Sciatic nerve (tissue), 2 donors: ENCODE measurements at regions not wholly inside any gene's neighbourhood (a gene's known extent, or its start where the extent isn't known, plus 50 kb on each side); places are given as distances from the start of the nearest gene placed in this dataset.
"Not testable (repeated sequence)": the region's sequence is repeated elsewhere in the genome, so short reads cannot be mapped to it uniquely, and the experiment has no call there.

Source experiments
- ATAC-seq: fragments of 200-7000 bp; cut with Tn5 transposase; one replicate; pipeline ENCODE4 v1.9.1; 2020; ENCODE audit warnings: mild to moderate bottlenecking, moderate library complexity
- DNase-seq: peaks from one replicate; pipeline ENCODE4 v3.0.0-alpha.2; 2020; ENCODE audit warnings: low spot score
- intact Hi-C: fragments of 100-400 bp; cut with DNase I; formaldehyde crosslinking; loops from one replicate; pipeline ENCODE4 v1.14.2; 2022
- donor health status: DM: no; HTN: no; CAD: no.
- donor health status: DM: no; HTN: no; CAD: no.

- ATAC-seq, DNase-seq, intact Hi-C loops: not testable (repeated sequence)
Observed at GRCh38 chr7:65260673-65261072, 113.0 kb upstream of the ZNF92 start.

- ATAC-seq, DNase-seq, intact Hi-C loops: not testable (repeated sequence)
Observed at GRCh38 chr7:65259864-65260525, 113.7 kb upstream of the ZNF92 start.

- intact Hi-C loops = no loop called here
- DNase-seq = no peak
- ATAC-seq = no peak
Observed at GRCh38 chr7:65254061-65254460, 119.6 kb upstream of the ZNF92 start.

- DNase-seq (peak; percentile 59), ATAC-seq (peak; percentile 85)
- intact Hi-C loops = no loop called here
Observed at GRCh38 chr7:65251851-65252620, 121.6 kb upstream of the ZNF92 start.

- intact Hi-C loops = no loop called here
- ATAC-seq = no peak
- peak; percentile 40 for DNase-seq
Observed at GRCh38 chr7:65250697-65251395, 122.8 kb upstream of the ZNF92 start.

- intact Hi-C loops = no loop called here
- DNase-seq (no peak), ATAC-seq (no peak)
Observed at GRCh38 chr7:65250216-65250615, 123.4 kb upstream of the ZNF92 start.

GRCh38 chr7:65247491-65247890, 126.2 kb upstream of the ZNF92 start:
- intact Hi-C loops = no loop called here
- ATAC-seq (no peak), DNase-seq (peak; percentile 12)

GRCh38 chr7:65239707-65240352, 133.8 kb upstream of the ZNF92 start:
- intact Hi-C loops = no loop called here

GRCh38 chr7:65239324-65239706, 134.3 kb upstream of the ZNF92 start:
- intact Hi-C loops = no loop called here
- ATAC-seq = no peak
- DNase-seq = no peak

More at GRCh38 chr7:65239707-65240352, 133.8 kb upstream of the ZNF92 start:
- DNase-seq = peak; percentile 62
- ATAC-seq = peak; percentile 66

- DNase-seq = no peak
- intact Hi-C loops = no loop called here
- ATAC-seq = peak; percentile 30
Observed at GRCh38 chr7:65238785-65239184, 134.9 kb upstream of the ZNF92 start.

- ATAC-seq (no peak), DNase-seq (no peak)
- intact Hi-C loops = no loop called here
Observed at GRCh38 chr7:65235586-65235985, 138.1 kb upstream of the ZNF92 start.

- no peak for ATAC-seq
- DNase-seq = no peak
- intact Hi-C loops = no loop called here
Observed at GRCh38 chr7:65233409-65234034, 140.1 kb upstream of the ZNF92 start.

GRCh38 chr7:65230231-65230630, 143.4 kb upstream of the ZNF92 start:
- ATAC-seq = no peak
- no peak for DNase-seq
- intact Hi-C loops = no loop called here

- intact Hi-C loops = no loop called here
- ATAC-seq (no peak), DNase-seq (no peak)
Observed at GRCh38 chr7:65225422-65226006, 148.1 kb upstream of the ZNF92 start.

- DNase-seq (no peak), ATAC-seq (no peak)
- intact Hi-C loops = no loop called here
Observed at GRCh38 chr7:65222655-65223054, 151.0 kb upstream of the ZNF92 start.

- intact Hi-C loops = no loop called here
- DNase-seq = no peak
- no peak for ATAC-seq
Observed at GRCh38 chr7:65221683-65222082, 152.0 kb upstream of the ZNF92 start.

- intact Hi-C loops = no loop called here
- no peak for DNase-seq
- no peak for ATAC-seq
Observed at GRCh38 chr7:65219623-65220022, 154.0 kb upstream of the ZNF92 start.

- DNase-seq = no peak
- intact Hi-C loops = no loop called here
- ATAC-seq = no peak
Observed at GRCh38 chr7:65216469-65216868, 157.2 kb upstream of the ZNF92 start.

- intact Hi-C loops, ATAC-seq: not testable (repeated sequence)
Observed at GRCh38 chr7:65213260-65213659, 160.4 kb upstream of the ZNF92 start.

More at GRCh38 chr7:65213260-65213659, 160.4 kb upstream of the ZNF92 start:
- not testable (repeated sequence) for DNase-seq
